Smooth muscle cell (in vitro differentiated cells): ENCODE measurements at regions not wholly inside any gene's neighbourhood (a gene's known extent, or its start where the extent isn't known, plus 50 kb on each side); places are given as distances from the start of the nearest gene placed in this dataset.

Experiments used
- DNase-seq: peaks from one replicate; lab custom pipeline; 2025; ENCODE audit not compliant: unreplicated experiment; lab: John Stamatoyannopoulos, UW
- H2AFZ ChIP-seq: fragments of 200-600 bp; sonication (generic); 2 replicates; pipeline ENCODE4 v1.6.0; 2016; ENCODE audit warnings: antibody characterized with exemption, low read depth, mild to moderate bottlenecking
- H3F3A ChIP-seq: fragments of 200-600 bp; sonication (generic); 2 replicates; pipeline ENCODE4 v1.6.0; 2017; ENCODE audit warnings: antibody characterized with exemption, low read depth
- H3K27ac ChIP-seq: fragments of 200-600 bp; sonication (generic); 2 replicates; pipeline ENCODE4 v1.5.1; 2016; ENCODE audit warnings: low read depth, mild to moderate bottlenecking
- H3K27me3 ChIP-seq: fragments of 200-600 bp; sonication (generic); 2 replicates; pipeline ENCODE4 v1.6.1; 2016; ENCODE audit warnings: low read depth, mild to moderate bottlenecking
- H3K36me3 ChIP-seq: fragments of 200-600 bp; sonication (generic); 2 replicates; pipeline ENCODE4 v1.5.1; 2016; ENCODE audit warnings: low read depth
- H3K4me1 ChIP-seq: fragments of 200-600 bp; sonication (generic); 2 replicates; pipeline ENCODE4 v1.5.1; 2016; ENCODE audit warnings: low read depth
- H3K4me2 ChIP-seq: fragments of 200-600 bp; sonication (generic); 2 replicates; pipeline ENCODE4 v1.6.0; 2016; ENCODE audit warnings: mild to moderate bottlenecking
- H3K4me3 ChIP-seq: fragments of 200-600 bp; sonication (generic); 2 replicates; pipeline ENCODE4 v1.5.1; 2016; ENCODE audit warnings: mild to moderate bottlenecking
- H3K79me2 ChIP-seq: fragments of 200-600 bp; sonication (generic); 2 replicates; pipeline ENCODE4 v1.6.0; 2016; ENCODE audit warnings: low read depth, mild to moderate bottlenecking
- H3K9ac ChIP-seq: fragments of 200-600 bp; sonication (generic); 2 replicates; pipeline ENCODE4 v1.6.0; 2016; ENCODE audit warnings: low read depth
- H3K9me3 ChIP-seq: fragments of 200-600 bp; sonication (generic); replicated peaks from 2 replicates; pipeline ENCODE4 v1.5.1; 2016; ENCODE audit warnings: low read depth
- H4K20me1 ChIP-seq: fragments of 200-600 bp; sonication (generic); 2 replicates; pipeline ENCODE4 v1.6.0; 2016; ENCODE audit warnings: low read depth
- CTCF ChIP-seq: fragments of 200-600 bp; sonication (generic); IDR thresholded peaks from 2 replicates; pipeline ENCODE4 v1.5.1; 2017; ENCODE audit warnings: borderline replicate concordance, mild to moderate bottlenecking, antibody characterized with exemption; ENCODE audit not compliant: insufficient read depth, poor library complexity, severe bottlenecking
- WGBS: methylation state at CpG from one replicate; pipeline ENCODE4 v1.1.7; 2016; ENCODE audit warnings: low lambda C conversion rate; 5-methylcytosine and 5-hydroxymethylcytosine counted together

DNA sequence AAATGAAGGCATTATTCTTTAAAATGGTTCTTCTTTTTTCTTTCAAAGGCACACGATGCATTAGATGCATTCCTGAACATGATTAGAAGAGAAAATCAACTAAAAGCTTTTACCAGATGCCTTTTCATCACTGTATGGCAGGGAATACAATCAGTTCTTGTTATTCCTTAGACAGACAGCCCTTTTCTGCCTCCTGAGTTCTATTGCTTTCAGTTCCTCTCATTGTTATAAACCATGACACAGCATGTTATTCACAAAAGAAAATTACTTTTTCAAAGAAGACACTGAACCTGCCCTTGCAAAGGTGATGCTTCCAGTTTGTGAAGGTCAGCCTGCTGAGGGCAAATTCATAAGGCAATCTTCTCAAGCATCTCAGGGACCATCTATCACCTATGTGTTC lies 70.1 kb downstream of the FAM181B start:
- no peaks in the 10 kb centered on the region for H3F3A ChIP-seq
- 53% methylated on average over 1 of the region's 1 CpG for WGBS
- no peaks in the 10 kb centered on the region for H3K27me3 ChIP-seq

DNA sequence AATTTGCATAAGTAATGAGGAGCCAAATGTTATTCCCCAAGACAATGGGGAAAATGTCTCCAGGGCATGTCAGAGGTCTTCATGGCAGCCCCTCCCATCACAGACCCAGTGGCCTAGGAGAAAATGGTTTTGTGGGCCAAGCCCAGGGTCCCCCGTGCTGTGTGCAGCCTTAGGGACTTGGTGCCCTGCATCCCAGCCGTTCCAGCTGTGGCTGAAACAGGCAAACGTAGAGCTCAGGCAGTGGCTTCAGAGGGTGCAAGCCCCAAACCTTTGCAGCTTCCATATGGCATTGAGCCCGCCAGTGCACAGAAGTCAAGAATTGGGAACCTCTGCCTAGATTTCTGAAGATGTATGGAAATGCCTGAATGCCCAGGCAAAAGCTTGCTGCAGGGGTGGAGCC lies 79.9 kb downstream of the FAM181B start:
- TF ChIP-seq CTCF: no peak
- H3K4me2 ChIP-seq: no peak overlapping the region
- DNase-seq: no peak
- no peaks in the 10 kb centered on the region for H3F3A ChIP-seq
- H3K27me3 ChIP-seq: no peaks in the 10 kb centered on the region
- no peak overlapping the region for H3K27ac ChIP-seq
- no peaks in the 10 kb centered on the region for H3K4me1 ChIP-seq
- WGBS: 71% methylated on average over 4 of the region's 4 CpGs
- no peaks in the 10 kb centered on the region for H3K9me3 ChIP-seq
- no peaks in the 10 kb centered on the region for H3K79me2 ChIP-seq
- H3K9ac ChIP-seq: no peak overlapping the region
- H3K36me3 ChIP-seq: no peaks in the 10 kb centered on the region
- no peak overlapping the region for H2AFZ ChIP-seq
- no peaks in the 10 kb centered on the region for H4K20me1 ChIP-seq
- H3K4me3 ChIP-seq: no peak overlapping the region

More for the DNA sequence above, 70.1 kb downstream of the FAM181B start:
- no peak for DNase-seq
- H3K4me3 ChIP-seq: no peak overlapping the region
- no peaks in the 10 kb centered on the region for H4K20me1 ChIP-seq
- no peaks in the 10 kb centered on the region for H3K9me3 ChIP-seq
- TF ChIP-seq CTCF: no peak
- H3K36me3 ChIP-seq: no peaks in the 10 kb centered on the region
- no peak overlapping the region for H3K9ac ChIP-seq
- no peaks in the 10 kb centered on the region for H3K79me2 ChIP-seq
- H3K4me2 ChIP-seq: no peak overlapping the region
- H2AFZ ChIP-seq: no peak overlapping the region
- no peak overlapping the region for H3K27ac ChIP-seq
- H3K4me1 ChIP-seq: no peaks in the 10 kb centered on the region

DNA sequence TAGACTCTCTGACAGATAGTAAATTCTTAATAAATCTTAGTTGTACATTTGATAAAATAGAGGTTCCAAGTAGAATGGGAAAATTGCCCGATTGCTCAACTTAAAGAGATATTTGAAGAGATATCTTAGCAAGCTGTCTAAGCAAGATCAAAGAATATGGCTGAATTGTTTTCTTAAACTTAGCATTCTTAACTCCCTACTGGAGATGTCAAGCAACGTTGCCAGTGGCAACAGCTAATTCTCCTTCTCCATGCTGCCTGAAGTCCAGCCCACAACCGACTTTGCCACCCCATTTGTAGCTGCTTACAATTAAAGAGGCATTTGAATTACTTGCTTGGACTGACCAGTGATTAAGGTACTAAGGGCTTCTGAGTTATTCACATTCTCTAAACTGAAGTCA lies 94.4 kb downstream of the FAM181B start:
- H3F3A ChIP-seq: no peaks in the 10 kb centered on the region
- no peaks in the 10 kb centered on the region for H3K36me3 ChIP-seq
- WGBS: 74% methylated on average over 3 of the region's 3 CpGs
- no peak overlapping the region for H3K27ac ChIP-seq
- no peak overlapping the region for H3K9ac ChIP-seq
- H4K20me1 ChIP-seq: no peaks in the 10 kb centered on the region
- H3K79me2 ChIP-seq: no peaks in the 10 kb centered on the region
- no peak overlapping the region for H3K4me3 ChIP-seq
- DNase-seq: no peak
- H3K4me2 ChIP-seq: no peak overlapping the region
- H3K9me3 ChIP-seq: no peaks in the 10 kb centered on the region
- H3K27me3 ChIP-seq: no peaks in the 10 kb centered on the region
- H3K4me1 ChIP-seq: no peaks in the 10 kb centered on the region
- no peak for TF ChIP-seq CTCF
- H2AFZ ChIP-seq: no peak overlapping the region

GRCh38 chr11:82636615-82637014 lies 97.0 kb downstream of the FAM181B start:
- no peak overlapping the region for H3K27ac ChIP-seq
- H3F3A ChIP-seq: no peaks in the 10 kb centered on the region
- no peak for TF ChIP-seq CTCF
- no peak overlapping the region for H3K4me2 ChIP-seq
- no peak overlapping the region for H3K4me3 ChIP-seq
- no peaks in the 10 kb centered on the region for H3K4me1 ChIP-seq
- no peaks in the 10 kb centered on the region for H3K27me3 ChIP-seq
- H3K9me3 ChIP-seq: no peaks in the 10 kb centered on the region
- H4K20me1 ChIP-seq: no peaks in the 10 kb centered on the region
- no peak overlapping the region for H2AFZ ChIP-seq
- H3K36me3 ChIP-seq: no peaks in the 10 kb centered on the region
- DNase-seq: no peak
- WGBS: 83% methylated on average over 1 of the region's 1 CpG
- no peak overlapping the region for H3K9ac ChIP-seq
- H3K79me2 ChIP-seq: no peaks in the 10 kb centered on the region
